MM.1S (cell line): ENCODE measurements at regions not wholly inside any gene's neighbourhood (a gene's known extent, or its start where the extent isn't known, plus 50 kb on each side); places are given as distances from the start of the nearest gene placed in this dataset.

Source experiments
- DNase-seq: peaks from one replicate; pipeline ENCODE4 v3.0.0-alpha.2; 2015
- H2AFZ ChIP-seq: fragments of 300-600 bp; sonication (generic); 2 replicates; pipeline ENCODE4 v1.6.0; 2016; ENCODE audit warnings: antibody characterized with exemption, low read length
- H3F3A ChIP-seq: fragments of 300-600 bp; sonication (generic); 2 replicates; pipeline ENCODE4 v1.6.1; 2016; ENCODE audit warnings: mild to moderate bottlenecking, antibody characterized with exemption, low read length, moderate library complexity, mixed read lengths; ENCODE audit not compliant: insufficient read depth
- H3K27ac ChIP-seq: fragments of 300-600 bp; sonication (generic); 2 replicates; pipeline ENCODE4 v1.5.1; 2016; ENCODE audit warnings: mild to moderate bottlenecking, low read length
- H3K27me3 ChIP-seq: fragments of 300-600 bp; sonication (generic); replicated peaks from 2 replicates; pipeline ENCODE4 v1.6.0; 2016; ENCODE audit warnings: low read length; ENCODE audit not compliant: insufficient read depth
- H3K36me3 ChIP-seq: fragments of 300-600 bp; sonication (generic); replicated peaks from 2 replicates; pipeline ENCODE4 v1.6.1; 2016; ENCODE audit warnings: mild to moderate bottlenecking, low read length, mixed read lengths; ENCODE audit not compliant: insufficient read depth
- H3K4me1 ChIP-seq: fragments of 300-600 bp; sonication (generic); 2 replicates; pipeline ENCODE4 v1.6.1; 2016; ENCODE audit warnings: low read length, mixed read lengths
- H3K4me2 ChIP-seq: fragments of 300-600 bp; sonication (generic); 2 replicates; pipeline ENCODE4 v1.6.0; 2016; ENCODE audit warnings: low read depth, low read length
- H3K4me3 ChIP-seq: fragments of 300-600 bp; sonication (generic); 2 replicates; pipeline ENCODE4 v1.5.1; 2016; ENCODE audit warnings: low read length, mixed read lengths
- H3K79me2 ChIP-seq: fragments of 300-600 bp; sonication (generic); 2 replicates; pipeline ENCODE4 v1.6.1; 2016; ENCODE audit warnings: mixed run types, low read length, mixed read lengths
- H3K9ac ChIP-seq: fragments of 300-600 bp; sonication (generic); 2 replicates; pipeline ENCODE4 v1.6.1; 2016; ENCODE audit warnings: low read length, mixed read lengths
- H3K9me2 ChIP-seq: fragments of 300-600 bp; sonication (generic); replicated peaks from 2 replicates; pipeline ENCODE4 v1.6.1; 2016; ENCODE audit warnings: mild to moderate bottlenecking, low read length, mixed read lengths; ENCODE audit not compliant: insufficient read depth
- H3K9me3 ChIP-seq: fragments of 300-600 bp; sonication (generic); replicated peaks from 2 replicates; pipeline ENCODE4 v1.6.1; 2016; ENCODE audit warnings: mild to moderate bottlenecking, low read length, mixed read lengths; ENCODE audit not compliant: insufficient read depth
- H4K20me1 ChIP-seq: fragments of 300-600 bp; sonication (generic); 2 replicates; pipeline ENCODE4 v1.6.1; 2016; ENCODE audit warnings: mild to moderate bottlenecking, low read length, moderate library complexity, mixed read lengths; ENCODE audit not compliant: insufficient read depth
- CTCF ChIP-seq: fragments of 300-600 bp; sonication (generic); IDR thresholded peaks from 2 replicates; pipeline ENCODE4 v1.5.1; 2016; ENCODE audit warnings: antibody characterized with exemption, low read length, mixed read lengths
- EZH2 ChIP-seq: fragments of 300-600 bp; sonication (generic); optimal IDR thresholded peaks from 2 replicates; pipeline ENCODE3; 2017; ENCODE audit warnings: low read depth, mild to moderate bottlenecking, antibody characterized with exemption, low read length, mixed read lengths
- EZH2phosphoT487 ChIP-seq: fragments of 300-600 bp; sonication (generic); IDR thresholded peaks from 2 replicates; pipeline ENCODE4 v1.6.1; 2018; ENCODE audit warnings: antibody characterized with exemption, low read length

GRCh38 chr7:156460858-156461627 lies 179.5 kb upstream of the RNF32 start:
- peak overlapping the region; percentile 12; the same call in 1 of the 2 replicates for H3K4me2 ChIP-seq
- no peak for TF ChIP-seq EZH2phosphoT487
- TF ChIP-seq EZH2: no peak
- TF ChIP-seq CTCF: no peak
- no peaks in the 10 kb centered on the region for H3K9me2 ChIP-seq
- H3K4me3 ChIP-seq: no peak overlapping the region
- no peaks in the 10 kb centered on the region for H3K9me3 ChIP-seq
- no peaks in the 10 kb centered on the region for H3K79me2 ChIP-seq
- H3K9ac ChIP-seq: no peak overlapping the region
- DNase-seq: peak; percentile 56
- no peak overlapping the region for H2AFZ ChIP-seq
- H3K27me3 ChIP-seq: peaks cover 22% of the 10 kb centered on the region
- no peaks in the 10 kb centered on the region for H3F3A ChIP-seq
- no peak overlapping the region for H3K27ac ChIP-seq
- no peaks in the 10 kb centered on the region for H3K4me1 ChIP-seq
- H3K36me3 ChIP-seq: no peaks in the 10 kb centered on the region
- H4K20me1 ChIP-seq: no peaks in the 10 kb centered on the region

DNA sequence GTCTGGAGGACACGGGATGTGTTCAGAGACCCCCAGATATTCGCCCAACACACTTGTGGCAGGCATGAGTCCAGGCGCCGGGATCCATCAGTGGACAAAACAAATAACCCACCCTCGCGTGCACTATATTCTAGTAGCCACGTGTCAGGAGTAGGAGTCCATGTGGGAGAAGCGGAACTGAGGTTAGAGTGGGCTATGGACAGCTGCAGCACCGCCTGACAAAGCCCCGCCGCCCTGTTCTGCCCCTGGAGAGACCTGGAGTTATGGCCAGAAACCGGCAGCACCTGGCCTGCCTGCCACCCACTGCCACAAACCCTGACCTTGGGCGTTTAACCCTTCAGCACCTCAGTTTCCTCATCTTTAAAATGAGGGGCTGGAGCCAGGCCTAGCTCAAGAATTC lies 181.0 kb upstream of the RNF32 start:
- no peaks in the 10 kb centered on the region for H3K9me2 ChIP-seq
- no peaks in the 10 kb centered on the region for H3F3A ChIP-seq
- H3K27ac ChIP-seq: no peak overlapping the region
- H3K4me3 ChIP-seq: no peak overlapping the region
- TF ChIP-seq EZH2phosphoT487 (no peak), EZH2 (no peak), CTCF (no peak)
- no peak overlapping the region for H3K9ac ChIP-seq
- no peak overlapping the region for H2AFZ ChIP-seq
- no peaks in the 10 kb centered on the region for H4K20me1 ChIP-seq
- H3K36me3 ChIP-seq: no peaks in the 10 kb centered on the region
- H3K79me2 ChIP-seq: no peaks in the 10 kb centered on the region
- peaks cover 27% of the 10 kb centered on the region; the same call in 1 of the 2 replicates for H3K27me3 ChIP-seq
- no peak for DNase-seq
- no peaks in the 10 kb centered on the region for H3K9me3 ChIP-seq
- no peaks in the 10 kb centered on the region for H3K4me1 ChIP-seq
- H3K4me2 ChIP-seq: no peak overlapping the region

DNA sequence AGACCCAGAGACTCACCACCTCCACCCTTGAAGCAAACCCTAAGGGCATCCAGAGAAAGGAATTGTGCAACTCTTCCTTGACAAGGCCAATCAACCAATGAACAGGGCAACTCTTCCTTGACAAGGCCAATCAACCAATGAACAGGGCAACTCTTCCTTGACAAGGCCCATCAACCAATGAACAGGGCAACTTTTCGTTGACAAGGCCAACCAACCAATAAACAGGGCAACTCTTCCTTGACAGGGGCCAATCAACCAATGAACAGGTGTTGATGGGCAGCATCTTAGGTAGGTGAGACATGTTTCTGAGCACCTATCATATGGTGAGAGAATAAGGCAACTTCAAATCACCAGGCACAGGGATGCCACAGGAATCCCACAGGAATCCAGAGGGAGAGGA lies 181.5 kb upstream of the RNF32 start:
- Histone ChIP-seq H3K36me3 (no peaks in the 10 kb centered on the region), H2AFZ (no peak overlapping the region), H3K4me1 (no peaks in the 10 kb centered on the region), H3K9ac (no peak overlapping the region), H3K9me3 (no peaks in the 10 kb centered on the region), H3K4me3 (no peak overlapping the region), H3K9me2 (no peaks in the 10 kb centered on the region), H3K4me2 (no peak overlapping the region), H3F3A (no peaks in the 10 kb centered on the region), H3K79me2 (no peaks in the 10 kb centered on the region), H3K27me3 (peaks cover 29% of the 10 kb centered on the region; the same call in 1 of the 2 replicates), H4K20me1 (no peaks in the 10 kb centered on the region), H3K27ac (no peak overlapping the region)
- TF ChIP-seq EZH2phosphoT487 (no peak), CTCF (no peak), EZH2 (no peak)
- DNase-seq: no peak
